Body of pancreas (tissue), 4 donors: ENCODE measurements at regions not wholly inside any gene's neighbourhood (a gene's known extent, or its start where the extent isn't known, plus 50 kb on each side); places are given as distances from the start of the nearest gene placed in this dataset.

Source experiments
- CTCF ChIP-seq, 7 experiments: fragments of 450-650 bp in 4 of 7; fragments of 200-600 bp in 3 of 7; sonication (generic) in 3 of 7; IDR thresholded peaks; one replicate each; pipeline ENCODE4 v1.5.1; 2016 to 2019; ENCODE audit warnings: antibody characterized with exemption in 7 of 7
- POLR2A ChIP-seq, 3 donors: fragments of 450-650 bp; IDR thresholded peaks; one replicate each; pipeline ENCODE4 v1.6.1; 2016; ENCODE audit warnings: antibody characterized with exemption in 3 of 3, mild to moderate bottlenecking in 2 of 3

GRCh38 chr5:39732166-39732565 is 307.4 kb upstream of the DAB2 start:
- TF ChIP-seq POLR2A (IDR thresholded peaks at IDR 0.05) (no peak), CTCF (IDR thresholded peaks at IDR 0.05) (no peak)
